HCT116 (cell line): ENCODE measurements at regions not wholly inside any gene's neighbourhood (a gene's known extent, or its start where the extent isn't known, plus 50 kb on each side); places are given as distances from the start of the nearest gene placed in this dataset.

Experiments used
- ATAC-seq: fragments of 200-7000 bp; cut with Tn5 transposase; 2 replicates; pipeline ENCODE4 v1.9.1; 2020; ENCODE audit warnings: mild to moderate bottlenecking, moderate library complexity
- BruUV-seq: library from RNA; stranded (reverse); fragments of 400-500 nt; replicated peaks from 2 replicates; lab custom pipeline; 2021; lab: Mats Ljungman, UMichigan
- CTCF ChIA-PET: fragments of 300-600 bp; sonication (Branson Sonifier 250); formaldehyde crosslinking; loops from one replicate; lab custom pipeline; 2021; ENCODE audit warnings: antibody characterized with exemption; lab: Charles Lee
- POLR2A ChIA-PET: fragments of 300-600, 350-600 bp; sonication (Branson Sonifier 250); formaldehyde crosslinking; loops from one replicate; lab custom pipeline; 2021; ENCODE audit warnings: antibody characterized with exemption; lab: Charles Lee
- RAD21 ChIA-PET, 2 experiments: fragments of 300-600 bp; sonication (Branson Sonifier 250); formaldehyde crosslinking; loops; one replicate each; lab custom pipeline; 2023; ENCODE audit warnings: low total read pairs in 2 of 2; ENCODE audit not compliant: uncharacterized antibody in 2 of 2, unreplicated experiment in 2 of 2, low non-redundant PET in 1 of 2; lab: Charles Lee
- DNase-seq: peaks from one replicate; pipeline ENCODE4 v3.0.0-alpha.2; 2010; ENCODE audit warnings: low read depth, low spot score
- H2AFZ ChIP-seq: fragments of 200-600 bp; shearing (Covaris generic), sonication (generic); 2 replicates; pipeline ENCODE4 v1.6.1; 2017; ENCODE audit warnings: low read depth, mixed run types, mixed read lengths, antibody characterized with exemption, low read length; ENCODE audit not compliant: poor library complexity, severe bottlenecking
- H3K27ac ChIP-seq: 2 replicates; pipeline ENCODE4 v1.5.1; 2012; ENCODE audit warnings: low read depth, low read length
- H3K27me3 ChIP-seq: fragments of 200-600 bp; sonication (generic); 2 replicates; pipeline ENCODE4 v1.6.1; 2016; ENCODE audit warnings: mixed run types, low read length, mixed read lengths; ENCODE audit not compliant: insufficient read depth
- H3K36me3 ChIP-seq, 2 experiments: fragments of 200-500 bp in 1 of 2; fragments of 200-600 bp in 1 of 2; sonication (Bioruptor generic) in 1 of 2; sonication (generic) in 1 of 2; 2 replicates each; pipeline versions ENCODE4 v1.5.1 to v1.6.1; 2014 to 2016; ENCODE audit warnings: low read length in 2 of 2, inconsistent platforms in 1 of 2, mixed read lengths in 1 of 2, mixed run types in 1 of 2; ENCODE audit not compliant: insufficient read depth in 2 of 2, control insufficient read depth in 1 of 2
- H3K4me1 ChIP-seq, 2 experiments: fragments of 200-600 bp in 1 of 2; sonication (generic) in 1 of 2; 2 replicates each; pipeline versions ENCODE4 v1.5.1 to v1.6.1; 2012 to 2017; ENCODE audit warnings: low read length in 2 of 2, inconsistent platforms in 1 of 2, mild to moderate bottlenecking in 1 of 2, mixed read lengths in 1 of 2, mixed run types in 1 of 2, moderate library complexity in 1 of 2; ENCODE audit not compliant: insufficient read depth in 2 of 2, control insufficient read depth in 1 of 2
- H3K4me2 ChIP-seq: fragments of 200-600 bp; sonication (generic); 2 replicates; pipeline ENCODE4 v1.6.1; 2017; ENCODE audit warnings: mixed run types, low read length, mixed read lengths
- H3K4me3 ChIP-seq, 2 experiments: fragments of 200-600 bp in 1 of 2; sonication (generic) in 1 of 2; replicated peaks in 1 of 2; 2 replicates each; pipeline ENCODE4 v1.5.1; 2011 to 2016; ENCODE audit warnings: low read length in 2 of 2, control low read depth in 1 of 2, low read depth in 1 of 2, mild to moderate bottlenecking in 1 of 2, mixed read lengths in 1 of 2, mixed run types in 1 of 2
- H3K79me2 ChIP-seq: fragments of 200-600 bp; sonication (generic); 2 replicates; pipeline ENCODE4 v1.6.1; 2017; ENCODE audit warnings: mild to moderate bottlenecking, mixed run types, low read length, moderate library complexity, mixed read lengths; ENCODE audit not compliant: insufficient read depth
- H3K9ac ChIP-seq: fragments of 200-600 bp; sonication (generic); 2 replicates; pipeline ENCODE4 v1.6.1; 2016; ENCODE audit warnings: low read length, mixed read lengths
- H3K9me2 ChIP-seq: fragments of 200-600 bp; sonication (generic), shearing (Covaris generic); 2 replicates; pipeline ENCODE4 v1.6.1; 2017; ENCODE audit warnings: mixed run types, mild to moderate bottlenecking, moderate library complexity; ENCODE audit not compliant: insufficient read depth
- H3K9me3 ChIP-seq, 2 experiments: fragments of 200-500 bp in 1 of 2; fragments of 200-600 bp in 1 of 2; sonication (Bioruptor generic) in 1 of 2; sonication (generic) in 1 of 2; 2 replicates each; pipeline ENCODE4 v1.6.1; 2014 to 2017; ENCODE audit warnings: low read length in 2 of 2, mixed read lengths in 2 of 2, inconsistent platforms in 1 of 2, low read depth in 1 of 2, mild to moderate bottlenecking in 1 of 2, mixed run types in 1 of 2, moderate library complexity in 1 of 2; ENCODE audit not compliant: control insufficient read depth in 1 of 2, insufficient read depth in 1 of 2
- H4K20me1 ChIP-seq: fragments of 200-600 bp; sonication (generic), shearing (Covaris generic); 2 replicates; pipeline ENCODE4 v1.6.1; 2017; ENCODE audit warnings: mixed run types, mild to moderate bottlenecking, moderate library complexity; ENCODE audit not compliant: insufficient read depth
- ATF3 ChIP-seq: IDR thresholded peaks from 2 replicates; pipeline ENCODE4 v1.6.1; 2012
- CBX3 ChIP-seq: IDR thresholded peaks from 2 replicates; pipeline ENCODE4 v1.6.1; 2012; ENCODE audit warnings: low read depth
- CTCF ChIP-seq, 3 experiments: fragments of 200-600 bp in 1 of 3; sonication (generic) in 1 of 3; IDR thresholded peaks in 2 of 3; conservative IDR thresholded peaks in 1 of 3; 2 replicates each; pipeline ENCODE4 v1.5.1; 2012 to 2017; ENCODE audit warnings: low read depth in 2 of 3, low read length in 2 of 3, antibody characterized with exemption in 1 of 3, borderline replicate concordance in 1 of 3, control low read depth in 1 of 3, mild to moderate bottlenecking in 1 of 3, mixed read lengths in 1 of 3, mixed run types in 1 of 3, moderate library complexity in 1 of 3; ENCODE audit not compliant: insufficient read depth in 1 of 3
- EGR1 ChIP-seq: IDR thresholded peaks from 2 replicates; pipeline ENCODE4 v1.6.1; 2012; ENCODE audit warnings: low read depth
- ELF1 ChIP-seq: IDR thresholded peaks from 2 replicates; pipeline ENCODE4 v1.6.1; 2012; ENCODE audit warnings: low read depth, borderline replicate concordance
- EZH2 ChIP-seq: fragments of 200-600 bp; sonication (generic); IDR thresholded peaks from 2 replicates; pipeline ENCODE4 v1.6.1; 2017; ENCODE audit warnings: antibody characterized with exemption, mixed run types
- FOSL1 ChIP-seq: IDR thresholded peaks from 2 replicates; pipeline ENCODE4 v1.6.1; 2012; ENCODE audit warnings: low read depth
- JUND ChIP-seq: IDR thresholded peaks from 2 replicates; pipeline ENCODE4 v1.6.1; 2012
- POLR2A ChIP-seq: IDR thresholded peaks from 2 replicates; pipeline ENCODE4 v1.7.0; 2011; ENCODE audit warnings: borderline replicate concordance; ENCODE audit not compliant: insufficient read depth, insufficient read length; ENCODE audit errors: extremely low read depth
- POLR2AphosphoS5 ChIP-seq: IDR thresholded peaks from 2 replicates; pipeline ENCODE4 v1.6.1; 2011; ENCODE audit warnings: mild to moderate bottlenecking, low read depth, low read length, moderate library complexity
- RAD21 ChIP-seq: IDR thresholded peaks from 2 replicates; pipeline ENCODE4 v1.6.1; 2012; ENCODE audit warnings: low read depth, mild to moderate bottlenecking
- SIN3A ChIP-seq: IDR thresholded peaks from 2 replicates; pipeline ENCODE4 v1.6.1; 2012; ENCODE audit warnings: low read depth
- SP1 ChIP-seq: IDR thresholded peaks from 2 replicates; pipeline ENCODE4 v1.6.1; 2012; ENCODE audit warnings: low read depth
- SRF ChIP-seq: IDR thresholded peaks from 2 replicates; pipeline ENCODE4 v1.6.1; 2012; ENCODE audit warnings: low read depth
- TCF7L2 ChIP-seq: IDR thresholded peaks from 2 replicates; pipeline ENCODE4 v1.7.0; 2011; ENCODE audit warnings: borderline replicate concordance, inconsistent platforms; ENCODE audit not compliant: insufficient read depth, insufficient read length; ENCODE audit errors: extremely low read depth
- YY1 ChIP-seq: IDR thresholded peaks from 2 replicates; pipeline ENCODE4 v1.6.1; 2011; ENCODE audit warnings: low read length, low read depth, moderate library complexity, mild to moderate bottlenecking; ENCODE audit not compliant: insufficient replicate concordance; ENCODE audit errors: extremely low read depth
- ZBTB33 ChIP-seq: IDR thresholded peaks from 2 replicates; pipeline ENCODE4 v1.6.1; 2011; ENCODE audit warnings: mild to moderate bottlenecking, low read length, moderate library complexity; ENCODE audit not compliant: insufficient replicate concordance; ENCODE audit errors: extremely low read depth
- intact Hi-C: fragments of 100-400 bp; cut with micrococcal nuclease; formaldehyde crosslinking; loops from 2 replicates; pipeline ENCODE4 v1.10.0; 2022

GRCh38 chr11:91871791-91872190, 352.8 kb upstream of the FAT3 start:
- TF ChIP-seq EGR1 (no peak), ZBTB33 (no peak), TCF7L2 (no peak), RAD21 (no peak), POLR2A (no peak), FOSL1 (no peak), SIN3A (no peak), ELF1 (no peak), CBX3 (no peak), EZH2 (no peak), POLR2AphosphoS5 (no peak), YY1 (no peak), JUND (no peak), SP1 (no peak), SRF (no peak), CTCF (IDR thresholded peaks at IDR 0.05 in 2 of 3, conservative IDR thresholded peaks at IDR 0.05 in 1 of 3; ENCODE audit: borderline replicate concordance in 1 of 3, insufficient read depth in 1 of 3, low read depth in 2 of 3, low read length in 2 of 3) (no peak), ATF3 (no peak)
- Histone ChIP-seq H3K36me3 (no peaks in the 10 kb centered on the region), H3K9ac (no peak overlapping the region), H3K27ac (no peak overlapping the region), H3K4me2 (no peak overlapping the region), H3K9me2 (no peaks in the 10 kb centered on the region), H4K20me1 (no peaks in the 10 kb centered on the region), H3K9me3 (peaks cover 8 to 25% of the 10 kb centered on the region in 2 experiments; a peak in 2 of 4 replicates), H2AFZ (no peak overlapping the region), H3K27me3 (no peaks in the 10 kb centered on the region), H3K79me2 (no peaks in the 10 kb centered on the region), H3K4me3 (no peak overlapping the region), H3K4me1 (no peaks in the 10 kb centered on the region)
- DNase-seq (no peak), ATAC-seq (no peak)
- BruUV-seq = no TSS peak
- ChIA-PET POLR2A (no interaction called here), RAD21 (no interaction called here), CTCF (no interaction called here)
- intact Hi-C loops = no loop called here
